Ascending aorta (tissue), 2 donors: ENCODE measurements at regions not wholly inside any gene's neighbourhood (a gene's known extent, or its start where the extent isn't known, plus 50 kb on each side); places are given as distances from the start of the nearest gene placed in this dataset.

ENCODE experiments used
- DNase-seq, 2 donors: peaks; one replicate each; pipeline ENCODE4 v3.0.0-alpha.2; 2019; ENCODE audit warnings: low spot score in 2 of 2
- H3K27ac ChIP-seq, 2 donors: fragments of 200-600 bp; sonication (generic); one replicate each; pipeline ENCODE4 v1.5.1; 2016 to 2017; ENCODE audit warnings: mild to moderate bottlenecking in 1 of 2
- H3K27me3 ChIP-seq: fragments of 200-600 bp; sonication (generic); one replicate; pipeline ENCODE4 v1.5.1; 2017
- H3K36me3 ChIP-seq, 2 donors: fragments of 200-600 bp; sonication (generic); one replicate each; pipeline ENCODE4 v1.5.1; 2016
- H3K4me1 ChIP-seq, 2 donors: fragments of 200-600 bp; sonication (generic); one replicate each; pipeline ENCODE4 v1.5.1; 2016 to 2017; ENCODE audit warnings: mild to moderate bottlenecking in 1 of 2
- H3K4me3 ChIP-seq, 2 donors: fragments of 200-600 bp; sonication (generic); one replicate each; pipeline ENCODE4 v1.5.1; 2016 to 2017; ENCODE audit warnings: mild to moderate bottlenecking in 1 of 2
- H3K9me3 ChIP-seq, 2 donors: fragments of 200-600 bp; sonication (generic); one replicate each; pipeline ENCODE4 v1.5.1; 2016
- CTCF ChIP-seq, 3 experiments: fragments of 200-600 bp in 2 of 3; fragments of 450-650 bp in 1 of 3; sonication (generic) in 2 of 3; IDR thresholded peaks; one replicate each; pipeline ENCODE4 v1.5.1; 2016 to 2019; ENCODE audit warnings: antibody characterized with exemption in 3 of 3, mild to moderate bottlenecking in 1 of 3, moderate library complexity in 1 of 3
- intact Hi-C: fragments of 100-400 bp; cut with DNase I; formaldehyde crosslinking; loops from one replicate; pipeline ENCODE4 v1.15.1; 2023

DNA sequence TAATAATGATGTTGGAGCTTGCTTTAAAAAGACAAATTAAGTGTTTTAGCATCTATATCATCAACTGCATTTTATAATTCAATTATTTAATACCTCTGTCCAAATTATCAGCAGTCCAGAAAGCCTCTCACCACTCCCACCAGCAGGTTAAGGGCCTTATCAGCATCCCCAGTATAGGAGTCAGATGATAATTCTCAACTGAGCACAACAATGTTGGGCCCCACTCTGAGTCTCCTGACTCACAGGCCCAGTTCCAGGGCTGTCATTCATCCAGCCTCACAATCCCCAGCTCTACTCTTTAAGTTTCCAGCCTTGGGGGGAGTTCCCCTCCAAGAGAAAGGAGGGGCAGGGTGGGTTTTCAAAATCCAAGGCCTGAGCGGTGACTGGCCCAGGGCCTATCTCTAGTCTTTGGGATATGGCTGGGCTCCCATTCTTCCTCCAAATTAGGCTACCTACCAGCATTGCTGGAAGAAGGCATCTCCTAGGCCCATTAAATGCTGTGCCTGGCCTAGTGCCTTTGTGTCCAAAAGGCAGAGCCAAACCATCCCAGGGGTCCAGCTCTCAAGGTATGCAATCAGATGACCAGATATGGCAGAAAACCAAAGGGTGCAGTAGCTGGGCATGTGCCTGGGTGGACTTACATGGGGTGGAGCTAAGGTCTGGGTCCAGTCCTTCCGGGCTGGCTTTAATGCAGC is 134.1 kb downstream of the GLUL start:
- Histone ChIP-seq H3K9me3 (no peaks in the 10 kb centered on the region), H3K4me3 (no peak overlapping the region), H3K27me3 (no peaks in the 10 kb centered on the region), H3K4me1 (no peaks in the 10 kb centered on the region), H3K27ac (no peak overlapping the region), H3K36me3 (no peaks in the 10 kb centered on the region)
- no peak for TF ChIP-seq CTCF (IDR thresholded peaks at IDR 0.05)
- DNase-seq = no peak
- intact Hi-C loops = no loop called here

GRCh38 chr1:182256931-182257330 is 134.7 kb downstream of the GLUL start:
- Histone ChIP-seq H3K36me3 (no peaks in the 10 kb centered on the region), H3K27me3 (no peaks in the 10 kb centered on the region), H3K27ac (no peak overlapping the region), H3K9me3 (no peaks in the 10 kb centered on the region), H3K4me1 (no peaks in the 10 kb centered on the region), H3K4me3 (no peak overlapping the region)
- no peak for TF ChIP-seq CTCF (IDR thresholded peaks at IDR 0.05)
- intact Hi-C loops = no loop called here
- DNase-seq = no peak

DNA sequence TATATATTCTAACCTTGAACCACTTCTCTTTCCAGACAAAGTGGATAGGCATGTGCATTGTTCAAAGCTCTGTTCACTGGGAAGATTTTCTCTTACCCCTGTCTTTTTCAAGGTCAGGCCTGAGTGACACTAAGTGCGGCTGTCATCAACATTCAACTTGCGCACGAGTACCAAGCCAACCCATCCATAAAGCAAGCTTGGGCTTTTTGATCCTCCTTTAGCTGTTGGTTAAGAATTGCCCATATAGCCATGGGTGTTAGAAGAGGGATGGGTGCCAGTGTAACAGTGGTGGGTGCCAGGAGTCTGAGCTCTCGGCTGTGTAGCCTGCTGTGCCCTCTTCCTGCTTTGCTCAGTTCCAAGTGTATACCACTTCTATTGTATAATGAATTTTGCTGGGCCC is 136.1 kb downstream of the GLUL start:
- no peak for DNase-seq
- Histone ChIP-seq H3K4me3 (no peak overlapping the region), H3K27me3 (no peaks in the 10 kb centered on the region), H3K36me3 (no peaks in the 10 kb centered on the region), H3K9me3 (no peaks in the 10 kb centered on the region), H3K4me1 (no peaks in the 10 kb centered on the region), H3K27ac (no peak overlapping the region)
- intact Hi-C loops = no loop called here
- TF ChIP-seq CTCF (IDR thresholded peaks at IDR 0.05) = no peak

GRCh38 chr1:182253319-182253860 is 138.2 kb downstream of the GLUL start:
- Histone ChIP-seq H3K36me3 (no peaks in the 10 kb centered on the region), H3K27me3 (no peaks in the 10 kb centered on the region)

GRCh38 chr1:182251561-182251960 is 140.0 kb downstream of the GLUL start:
- no peaks in the 10 kb centered on the region for H3K9me3 ChIP-seq
- intact Hi-C loops = no loop called here
- H3K27ac ChIP-seq = no peak overlapping the region
- no peak for DNase-seq
- TF ChIP-seq CTCF (IDR thresholded peaks at IDR 0.05) = no peak
- no peaks in the 10 kb centered on the region for H3K27me3 ChIP-seq
- H3K36me3 ChIP-seq = no peaks in the 10 kb centered on the region
- no peaks in the 10 kb centered on the region for H3K4me1 ChIP-seq
- no peak overlapping the region for H3K4me3 ChIP-seq

More at GRCh38 chr1:182253319-182253860, 138.2 kb downstream of the GLUL start:
- H3K4me1 ChIP-seq = no peaks in the 10 kb centered on the region
- DNase-seq = no peak
- H3K27ac ChIP-seq = no peak overlapping the region
- intact Hi-C loops = no loop called here
- no peak overlapping the region for H3K4me3 ChIP-seq
- no peak for TF ChIP-seq CTCF (IDR thresholded peaks at IDR 0.05)
- H3K9me3 ChIP-seq = no peaks in the 10 kb centered on the region
